ENCODE measurements at regions not wholly inside any gene's neighbourhood (a gene's known extent, or its start where the extent isn't known, plus 50 kb on each side); places are given as distances from the start of the nearest gene placed in this dataset.

DNA sequence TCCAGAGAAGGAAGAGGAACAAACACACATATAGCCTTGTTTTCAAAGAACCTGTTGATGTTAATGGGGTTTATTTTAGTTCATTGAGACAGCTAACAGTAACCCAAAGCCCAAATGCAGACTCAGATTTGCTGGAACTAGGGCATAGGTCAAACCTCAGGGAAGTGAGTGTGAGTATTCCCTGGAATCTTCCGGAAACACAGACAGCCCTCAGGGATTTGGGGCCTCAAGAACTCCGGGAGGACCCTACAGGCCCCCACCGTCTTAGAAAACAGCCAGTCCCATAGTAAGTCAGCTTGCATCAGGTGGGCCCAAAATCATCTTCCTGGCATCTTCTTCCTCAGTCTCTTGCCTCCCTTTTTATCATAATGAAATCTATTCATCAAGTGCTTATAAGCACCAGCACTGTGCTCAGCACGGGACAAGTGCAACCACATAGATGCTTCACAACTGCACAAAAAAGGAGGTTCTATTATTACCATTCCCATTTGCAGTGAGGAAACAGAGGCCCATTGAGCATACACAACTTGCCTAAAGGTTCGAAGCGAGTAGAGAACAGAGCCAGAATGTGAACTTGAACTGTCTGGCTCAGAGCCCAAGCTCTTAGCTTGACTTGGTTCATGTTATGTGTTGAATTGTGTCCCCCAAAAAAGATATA is 50.2 kb upstream of the BCL11A start:
- no peak for DNase-seq (ENCODE audit: low read depth)

- no peak for DNase-seq (ENCODE audit: low read depth)
Measured at GRCh38 chr2:60604486-60605064, 51.1 kb upstream of the BCL11A start.

DNA sequence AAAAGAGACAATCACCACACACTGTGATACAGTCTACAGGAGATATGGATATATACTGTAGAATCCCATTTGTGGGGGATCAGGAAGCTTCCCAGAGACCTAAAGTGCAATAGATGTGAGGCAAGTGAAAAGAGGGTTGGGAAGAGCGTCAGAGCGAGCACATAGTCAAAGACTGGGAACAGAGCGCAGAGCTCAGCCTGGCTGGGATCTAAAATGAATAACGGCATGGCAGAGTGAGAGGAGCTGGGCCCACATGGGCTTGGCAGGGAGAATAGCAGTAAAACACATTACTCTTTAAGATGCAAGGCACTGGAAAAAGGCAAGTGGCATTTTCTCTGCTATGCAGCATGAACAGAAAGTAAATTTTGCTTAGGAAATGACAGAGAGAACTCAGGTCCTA is 52.4 kb upstream of the BCL11A start:
- DNase-seq (ENCODE audit: low read depth) = no peak

- no peak for DNase-seq (ENCODE audit: low read depth)
Measured at GRCh38 chr2:60608679-60609078, 55.2 kb upstream of the BCL11A start.

DNA sequence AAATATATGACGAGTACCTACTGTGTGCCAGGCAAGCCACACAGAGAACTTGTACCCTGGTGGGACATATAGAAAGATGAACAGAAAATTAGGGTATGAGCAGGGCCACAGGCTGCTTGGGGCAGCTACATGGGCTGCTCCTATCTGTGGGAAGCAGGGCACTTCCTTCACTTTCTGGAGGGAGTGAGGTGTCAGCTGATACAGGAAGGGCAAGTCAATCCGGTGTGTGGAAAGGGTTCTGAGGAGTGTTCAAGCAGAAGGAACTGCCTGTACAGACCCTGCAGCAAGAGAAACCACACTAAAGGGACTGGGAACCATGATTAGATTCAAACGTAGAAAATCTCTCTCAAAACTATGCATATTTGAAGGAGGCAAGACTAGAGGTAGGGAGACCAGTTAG is 58.6 kb upstream of the BCL11A start:
- DNase-seq (ENCODE audit: low read depth) = no peak

- peak; percentile 2 for DNase-seq (ENCODE audit: low read depth)
Measured at GRCh38 chr2:60614319-60614718, 60.9 kb upstream of the BCL11A start.

DNA sequence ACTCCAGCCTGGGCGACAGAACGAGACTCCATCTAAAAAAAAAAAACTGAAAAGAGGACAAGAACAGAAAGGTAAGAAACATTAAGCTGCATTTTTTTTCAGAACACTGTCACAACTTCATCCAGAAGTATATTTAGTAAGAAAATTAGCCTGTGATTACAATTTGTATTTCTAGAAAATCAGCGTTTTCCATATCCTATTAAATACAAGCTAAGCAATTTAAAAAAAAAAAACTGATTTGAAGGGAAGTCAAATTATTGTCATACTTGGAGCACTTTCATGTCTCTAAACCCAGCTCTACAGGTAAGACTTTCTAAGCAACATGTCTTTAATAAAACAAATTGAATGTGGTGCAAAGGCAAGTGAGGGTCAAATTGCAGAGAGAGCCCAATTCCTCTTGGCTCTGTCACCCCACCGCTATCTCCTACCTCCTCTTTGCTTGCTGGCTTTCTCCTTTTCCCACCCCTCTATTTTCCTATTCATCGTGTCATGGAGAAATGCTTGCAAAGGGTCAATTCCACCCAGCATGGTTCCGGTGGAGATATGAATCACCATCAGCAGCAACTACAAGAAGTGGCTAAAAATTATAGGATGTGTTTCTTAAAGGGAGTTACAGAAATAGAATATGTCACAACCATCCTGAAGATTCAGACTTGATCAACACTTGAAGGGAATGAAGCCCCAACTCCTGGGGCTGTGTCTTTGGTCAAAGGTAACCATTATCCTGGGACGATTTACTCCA is 68.4 kb upstream of the BCL11A start:
- no peak for DNase-seq (ENCODE audit: low read depth)

DNA sequence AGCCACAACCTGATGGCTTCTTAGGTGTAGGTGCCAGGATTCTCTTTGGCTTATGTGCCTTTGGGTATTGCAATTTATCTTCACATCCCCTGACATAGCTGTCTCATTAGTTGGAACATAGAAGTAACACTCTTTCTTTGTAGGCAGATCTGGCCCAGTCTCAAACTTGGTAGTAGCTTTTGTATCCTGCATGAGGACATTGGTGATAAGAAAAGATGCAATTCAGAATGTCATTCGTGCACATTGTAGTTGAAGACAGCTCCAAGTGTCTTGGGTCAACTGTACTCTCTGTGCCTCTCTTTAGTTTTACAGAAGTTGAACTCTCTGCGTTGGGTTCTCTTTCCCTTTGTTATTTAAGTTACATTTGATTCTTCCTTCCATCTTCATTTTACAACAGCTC is 69.6 kb upstream of the BCL11A start:
- DNase-seq (ENCODE audit: low read depth) = no peak

GRCh38 chr2:60627412-60627811 is 74.0 kb upstream of the BCL11A start:
- no peak for DNase-seq (ENCODE audit: low read depth)

DNA sequence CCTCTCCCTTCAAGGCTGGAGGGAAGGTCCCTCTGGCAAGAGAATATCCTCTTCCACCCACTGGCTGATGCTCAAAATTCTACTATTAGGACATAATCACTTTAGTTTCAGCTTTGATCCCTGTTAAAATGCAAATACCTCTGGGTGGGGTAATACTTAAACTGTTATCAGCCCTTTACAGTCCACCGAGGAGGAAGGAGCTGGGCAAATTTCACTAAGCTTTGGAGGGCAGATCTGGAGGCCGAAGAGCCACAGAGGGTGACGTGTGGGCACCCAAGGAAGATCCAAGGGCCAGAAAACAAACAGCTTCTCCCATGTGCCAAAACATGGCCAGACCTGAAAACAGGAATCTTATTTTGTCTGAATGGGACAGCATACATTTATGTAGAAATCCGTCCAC is 74.6 kb upstream of the BCL11A start:
- no peak for DNase-seq (ENCODE audit: low read depth)

GRCh38 chr2:60628615-60629304 is 75.3 kb upstream of the BCL11A start:
- DNase-seq (ENCODE audit: low read depth) = no peak

- no peak for DNase-seq (ENCODE audit: low read depth)
Measured at GRCh38 chr2:60629305-60629662, 75.8 kb upstream of the BCL11A start.

- DNase-seq (ENCODE audit: low read depth) = peak; percentile 1
Measured at GRCh38 chr2:60629801-60630385, 76.4 kb upstream of the BCL11A start.

GRCh38 chr2:60633615-60634014 is 80.2 kb upstream of the BCL11A start:
- no peak for DNase-seq (ENCODE audit: low read depth)

GRCh38 chr2:60634438-60634837 is 81.0 kb upstream of the BCL11A start:
- no peak for DNase-seq (ENCODE audit: low read depth)

DNA sequence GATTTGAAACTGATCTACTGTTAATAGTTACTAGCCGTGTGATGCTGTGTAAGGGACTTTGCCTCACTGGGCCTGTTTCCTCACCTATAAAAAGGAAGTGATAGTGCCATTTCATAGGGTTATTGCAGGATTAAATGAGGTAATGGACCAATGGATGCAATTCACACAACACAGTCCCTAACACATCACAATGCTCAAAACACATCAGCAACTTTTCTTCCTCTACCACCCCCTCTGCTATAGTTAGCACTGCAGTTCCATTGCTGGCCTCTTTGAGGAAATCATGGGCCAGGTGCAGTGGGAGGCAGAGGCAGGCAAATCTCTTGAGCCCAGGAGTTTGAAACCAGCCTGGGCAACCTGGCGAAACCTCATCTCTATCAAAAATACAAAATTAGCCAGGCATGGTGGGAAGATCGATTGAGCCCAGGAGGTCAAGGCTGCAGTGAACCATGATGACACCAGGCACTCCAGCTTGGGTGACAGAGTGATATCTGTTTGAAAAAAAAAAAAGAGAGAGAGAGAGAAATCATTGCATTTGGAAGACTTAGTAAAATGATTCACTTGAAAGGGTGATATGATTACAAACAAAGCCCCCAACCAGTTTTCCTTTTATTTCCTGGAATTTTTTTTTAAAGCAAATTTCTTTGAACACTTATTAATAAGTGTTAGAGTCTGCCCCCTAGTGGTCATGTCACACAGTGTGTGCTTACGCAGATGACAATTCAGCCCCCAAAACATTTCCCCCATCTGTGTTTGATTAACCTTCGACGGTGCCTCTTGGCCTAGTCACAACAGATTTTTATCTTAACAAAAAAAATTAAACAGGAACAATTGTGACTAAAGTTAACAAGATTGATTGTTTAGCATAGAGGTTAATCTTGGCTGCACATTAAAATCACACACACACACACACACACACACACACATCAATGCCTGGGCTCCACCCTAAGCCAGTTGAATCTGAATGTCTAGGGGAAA is 88.6 kb upstream of the BCL11A start:
- DNase-seq (ENCODE audit: low read depth) = peak; percentile 28

DNA sequence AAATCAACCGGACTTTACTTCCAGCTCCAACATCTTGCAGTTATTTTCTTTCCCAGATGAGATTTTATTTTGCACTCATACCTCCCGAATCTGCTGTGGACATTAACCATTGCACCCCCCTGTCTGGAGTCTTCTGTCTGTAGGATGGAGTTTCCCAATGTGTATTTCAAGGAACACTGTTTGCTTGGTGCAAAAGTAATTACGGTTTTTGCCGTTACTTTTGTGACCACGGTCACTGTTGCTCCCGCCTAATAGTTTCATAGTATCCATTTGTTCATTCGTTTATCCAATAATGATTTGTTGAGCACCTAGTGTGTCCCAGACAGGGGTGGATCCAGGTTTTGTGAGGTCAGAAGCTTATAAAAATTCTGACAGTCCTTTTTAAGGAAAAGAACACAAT is 90.3 kb upstream of the BCL11A start:
- no peak for DNase-seq (ENCODE audit: low read depth)

DNA sequence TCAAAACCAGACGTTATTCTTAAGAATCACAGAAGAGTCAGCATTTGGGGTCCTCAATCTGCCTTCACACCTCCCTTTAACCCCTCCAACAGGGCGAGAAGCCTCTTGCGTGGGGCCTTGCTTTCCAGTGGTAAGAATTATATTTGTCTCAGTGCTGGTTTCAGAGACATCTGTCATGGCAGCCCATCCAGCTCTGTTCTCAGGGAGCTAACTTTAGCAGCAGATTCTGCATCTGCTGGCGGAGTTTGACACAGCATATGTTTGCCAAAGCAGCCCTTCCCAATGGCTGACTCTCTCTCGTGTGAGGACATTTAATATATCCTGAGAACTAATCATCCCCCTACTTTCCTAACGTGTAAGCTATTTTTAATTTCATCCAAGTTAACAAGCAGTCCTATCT is 91.5 kb upstream of the BCL11A start:
- no peak for DNase-seq (ENCODE audit: low read depth)

DNA sequence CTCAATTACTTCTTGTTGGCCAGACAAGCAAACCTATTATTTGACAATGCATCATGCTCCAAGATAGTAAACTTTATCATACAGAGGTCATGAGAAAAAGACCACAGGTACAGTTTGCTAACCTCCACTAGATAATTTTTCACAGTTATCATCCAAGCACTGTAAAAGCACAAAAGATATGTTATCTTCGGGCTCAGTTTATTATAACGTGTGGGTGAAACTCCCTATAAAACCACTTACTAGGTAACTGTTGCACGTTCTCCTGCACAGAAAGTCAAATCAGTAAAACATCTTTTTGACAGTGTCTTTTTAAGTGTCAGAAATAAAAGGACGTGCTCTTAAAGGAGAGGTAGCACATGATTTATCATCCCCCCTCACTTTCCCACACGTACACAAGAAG is 94.7 kb upstream of the BCL11A start:
- no peak for DNase-seq (ENCODE audit: low read depth)

- no peak for DNase-seq (ENCODE audit: low read depth)
Measured at GRCh38 chr2:60649721-60650120, 96.3 kb upstream of the BCL11A start.

DNA sequence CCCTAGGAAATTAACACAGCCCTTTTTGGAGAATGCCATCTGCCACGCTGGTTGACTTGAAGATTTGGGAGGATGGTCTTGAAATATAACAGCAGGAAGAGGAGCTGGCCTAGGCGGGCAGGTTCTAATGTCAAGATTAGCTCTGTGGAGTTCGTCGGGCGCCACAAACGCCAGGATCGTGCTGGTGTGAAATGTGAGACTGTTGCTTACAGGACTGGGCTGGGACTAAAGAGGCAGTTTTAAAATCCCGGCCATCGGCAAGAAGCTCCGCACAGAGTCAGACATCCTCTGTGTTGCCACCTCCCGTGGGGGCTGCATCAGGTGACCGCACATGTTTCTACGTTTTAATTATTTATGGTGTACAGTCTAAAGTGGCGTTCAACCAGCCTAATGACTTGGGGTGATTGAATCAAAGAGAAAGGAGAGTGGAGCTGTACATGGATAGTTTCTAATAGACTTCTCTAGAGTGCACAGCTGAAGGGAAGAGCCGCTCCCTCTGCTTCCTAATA is 99.4 kb upstream of the BCL11A start:
- no peak for DNase-seq (ENCODE audit: low read depth)

Data from M059J (cell line).